ENCODE measurements at regions not wholly inside any gene's neighbourhood (a gene's known extent, or its start where the extent isn't known, plus 50 kb on each side); places are given as distances from the start of the nearest gene placed in this dataset.

GRCh38 chr5:174529925-174530681, 194.3 kb upstream of the MSX2 start:
- Histone ChIP-seq H3K36me3 (no peaks in the 10 kb centered on the region), H3K9me3 (no peaks in the 10 kb centered on the region), H3K27me3 (peaks cover 13% of the 10 kb centered on the region), H3K27ac (no peak overlapping the region), H3K4me1 (peaks cover 0 to 12% (median 6%) of the 10 kb centered on the region in 3 donors), H3K4me3 (no peak overlapping the region)
- no peak for ATAC-seq
- no peak for TF ChIP-seq POLR2AphosphoS5 (IDR thresholded peaks at IDR 0.05)
- TF ChIP-seq CTCF (IDR thresholded peaks at IDR 0.05): no peak
- WGBS, 2 donors (ENCODE audit: low coverage in 1 of 2): 78 to 94% methylated on average over 6 to 9 of the region's 9 CpGs

- no peak for ATAC-seq
- Histone ChIP-seq H3K4me1 (peaks cover 0 to 12% (median 6%) of the 10 kb centered on the region in 3 donors), H3K27me3 (peaks cover 13% of the 10 kb centered on the region), H3K27ac (no peak overlapping the region), H3K9me3 (no peaks in the 10 kb centered on the region), H3K36me3 (no peaks in the 10 kb centered on the region), H3K4me3 (no peak overlapping the region)
- TF ChIP-seq EP300 (IDR thresholded peaks at IDR 0.05) (no peak), CTCF (IDR thresholded peaks at IDR 0.05) (no peak), POLR2AphosphoS5 (IDR thresholded peaks at IDR 0.05) (no peak), POLR2A (IDR thresholded peaks at IDR 0.05) (no peak)
- 61 to 77% methylated on average over 4 to 6 of the region's 7 CpGs for WGBS, 2 donors (ENCODE audit: low coverage in 1 of 2)
Measured at GRCh38 chr5:174531782-174532191, 192.6 kb upstream of the MSX2 start.

- WGBS, 2 donors (ENCODE audit: low coverage in 1 of 2): 25 to 34% methylated on average over 16 to 17 of the region's 19 CpGs
- Histone ChIP-seq H3K27ac (peak overlapping the region in 1 of 4 donors; percentile 26), H3K4me1 (peaks cover 0 to 12% (median 6%) of the 10 kb centered on the region in 3 donors), H3K27me3 (peaks cover 8% of the 10 kb centered on the region), H3K4me3 (no peak overlapping the region), H3K9me3 (no peaks in the 10 kb centered on the region), H3K36me3 (no peaks in the 10 kb centered on the region)
- TF ChIP-seq CTCF (IDR thresholded peaks at IDR 0.05) (no peak), POLR2AphosphoS5 (IDR thresholded peaks at IDR 0.05) (peak; percentile 83)
- ATAC-seq: peak; percentile 94
Measured at GRCh38 chr5:174532455-174533453, 191.6 kb upstream of the MSX2 start.

- peak; percentile 8 for TF ChIP-seq POLR2AphosphoS5 (IDR thresholded peaks at IDR 0.05)
- TF ChIP-seq CTCF (IDR thresholded peaks at IDR 0.05): no peak
- no peaks in the 10 kb centered on the region for H3K9me3 ChIP-seq
- no peak overlapping the region for H3K27ac ChIP-seq
- no peaks in the 10 kb centered on the region for H3K36me3 ChIP-seq
- no peaks in the 10 kb centered on the region for H3K27me3 ChIP-seq
- WGBS, 2 donors (ENCODE audit: low coverage in 1 of 2): 35 to 38% methylated on average over 5 of the region's 5 CpGs
- ATAC-seq: no peak
- H3K4me1 ChIP-seq: peaks cover 0 to 12% (median 6%) of the 10 kb centered on the region in 3 donors
- H3K4me3 ChIP-seq: no peak overlapping the region
Measured at GRCh38 chr5:174533751-174534241, 190.6 kb upstream of the MSX2 start.

All from gastroesophageal sphincter (tissue), 4 donors.